Mesodermal cell (in vitro differentiated cells): ENCODE measurements at regions not wholly inside any gene's neighbourhood (a gene's known extent, or its start where the extent isn't known, plus 50 kb on each side); places are given as distances from the start of the nearest gene placed in this dataset.

Experiments
- H3K27ac ChIP-seq: 2 replicates; pipeline ENCODE4 v1.7.0; 2013; ENCODE audit warnings: mild to moderate bottlenecking, low read depth, low read length, moderate library complexity; ENCODE audit not compliant: severe bottlenecking
- H3K36me3 ChIP-seq: 2 replicates; pipeline ENCODE4 v1.7.1; 2013; ENCODE audit warnings: mild to moderate bottlenecking, low read length, moderate library complexity; ENCODE audit not compliant: control insufficient read depth, insufficient read depth
- H3K4me1 ChIP-seq: one replicate; pipeline ENCODE4 v1.7.1; 2013; ENCODE audit warnings: mild to moderate bottlenecking, low read length; ENCODE audit not compliant: insufficient read depth, control insufficient read depth, poor library complexity, severe bottlenecking
- H3K4me3 ChIP-seq: 2 replicates; pipeline ENCODE4 v1.7.0; 2013; ENCODE audit warnings: low read length, control low read depth, mild to moderate bottlenecking; ENCODE audit not compliant: insufficient read depth, poor library complexity, severe bottlenecking; ENCODE audit errors: extremely low read depth
- H3K9me3 ChIP-seq: 2 replicates; pipeline ENCODE4 v1.7.1; 2013; ENCODE audit warnings: mild to moderate bottlenecking, low read length, moderate library complexity; ENCODE audit not compliant: control insufficient read depth
- WGBS, 2 experiments: methylation state at CpG; one replicate each; pipeline ENCODE4 v1.1.5; 2013; ENCODE audit warnings: missing lambda C conversion rate in 2 of 2; ENCODE audit not compliant: insufficient coverage in 2 of 2; 5-methylcytosine and 5-hydroxymethylcytosine counted together

- H3K27ac ChIP-seq = no peak overlapping the region
- H3K4me1 ChIP-seq = no peaks in the 10 kb centered on the region
- WGBS, 2 experiments = 69 to 70% methylated on average over 7 to 13 of the region's 14 CpGs
- no peaks in the 10 kb centered on the region for H3K9me3 ChIP-seq
- H3K36me3 ChIP-seq = no peaks in the 10 kb centered on the region
- H3K4me3 ChIP-seq = no peak overlapping the region
These were observed 273.9 kb upstream of the MIS18BP1 start for GRCh38 chr14:45526715-45527549.

GRCh38 chr14:45519766-45520165, 266.8 kb upstream of the MIS18BP1 start:
- Histone ChIP-seq H3K9me3 (no peaks in the 10 kb centered on the region), H3K4me3 (no peak overlapping the region), H3K4me1 (no peaks in the 10 kb centered on the region), H3K27ac (no peak overlapping the region), H3K36me3 (no peaks in the 10 kb centered on the region)
- WGBS, 2 experiments = no CpG with 5 or more reads among the region's 1 CpG

GRCh38 chr14:45492876-45493275, 239.9 kb upstream of the MIS18BP1 start:
- no peak overlapping the region for H3K4me3 ChIP-seq
- no peaks in the 10 kb centered on the region for H3K36me3 ChIP-seq
- WGBS, 2 experiments = 78 to 81% methylated on average over 4 of the region's 4 CpGs
- no peak overlapping the region for H3K27ac ChIP-seq
- no peaks in the 10 kb centered on the region for H3K4me1 ChIP-seq
- H3K9me3 ChIP-seq = no peaks in the 10 kb centered on the region

GRCh38 chr14:45491914-45492313, 238.9 kb upstream of the MIS18BP1 start:
- 88 to 90% methylated on average over 3 of the region's 3 CpGs for WGBS, 2 experiments
- Histone ChIP-seq H3K9me3 (peaks cover 4% of the 10 kb centered on the region), H3K4me3 (no peak overlapping the region), H3K36me3 (no peaks in the 10 kb centered on the region), H3K4me1 (no peaks in the 10 kb centered on the region), H3K27ac (no peak overlapping the region)

GRCh38 chr14:45486599-45486998, 233.6 kb upstream of the MIS18BP1 start:
- H3K9me3 ChIP-seq = peaks cover 4% of the 10 kb centered on the region
- H3K4me3 ChIP-seq = no peak overlapping the region
- no peaks in the 10 kb centered on the region for H3K36me3 ChIP-seq
- 100% methylated on average over 1 of the region's 1 CpG; no CpG with 5 or more reads in 1 of the 2 experiments for WGBS, 2 experiments
- H3K27ac ChIP-seq = no peak overlapping the region
- H3K4me1 ChIP-seq = no peaks in the 10 kb centered on the region

GRCh38 chr14:45467023-45467422, 214.0 kb upstream of the MIS18BP1 start:
- Histone ChIP-seq H3K36me3 (no peaks in the 10 kb centered on the region), H3K4me1 (no peaks in the 10 kb centered on the region), H3K27ac (no peak overlapping the region), H3K9me3 (no peaks in the 10 kb centered on the region), H3K4me3 (no peak overlapping the region)
- 83% methylated on average over 1 of the region's 1 CpG; no CpG with 5 or more reads in 1 of the 2 experiments for WGBS, 2 experiments

- 60% methylated on average over 1 of the region's 1 CpG; no CpG with 5 or more reads in 1 of the 2 experiments for WGBS, 2 experiments
- no peaks in the 10 kb centered on the region for H3K9me3 ChIP-seq
- H3K4me3 ChIP-seq = no peak overlapping the region
- H3K36me3 ChIP-seq = no peaks in the 10 kb centered on the region
- H3K4me1 ChIP-seq = no peaks in the 10 kb centered on the region
- no peak overlapping the region for H3K27ac ChIP-seq
These were observed 181.2 kb upstream of the MIS18BP1 start for GRCh38 chr14:45434221-45434620.

- Histone ChIP-seq H3K27ac (no peak overlapping the region), H3K9me3 (no peaks in the 10 kb centered on the region), H3K4me1 (no peaks in the 10 kb centered on the region), H3K36me3 (no peaks in the 10 kb centered on the region), H3K4me3 (no peak overlapping the region)
- WGBS, 2 experiments = 0% methylated on average over 1 of the region's 2 CpGs; no CpG with 5 or more reads in 1 of the 2 experiments
These were observed 173.8 kb upstream of the MIS18BP1 start for GRCh38 chr14:45426685-45427282.

GRCh38 chr14:45406942-45407341, 153.9 kb upstream of the MIS18BP1 start:
- no peak overlapping the region for H3K4me3 ChIP-seq
- 82% methylated on average over 1 of the region's 2 CpGs; no CpG with 5 or more reads in 1 of the 2 experiments for WGBS, 2 experiments
- H3K36me3 ChIP-seq = no peaks in the 10 kb centered on the region
- no peaks in the 10 kb centered on the region for H3K4me1 ChIP-seq
- H3K9me3 ChIP-seq = no peaks in the 10 kb centered on the region
- no peak overlapping the region for H3K27ac ChIP-seq

GRCh38 chr14:45400950-45401640, 148.1 kb upstream of the MIS18BP1 start:
- H3K4me1 ChIP-seq = no peaks in the 10 kb centered on the region
- H3K27ac ChIP-seq = no peak overlapping the region
- no peaks in the 10 kb centered on the region for H3K9me3 ChIP-seq
- H3K4me3 ChIP-seq = no peak overlapping the region
- WGBS, 2 experiments = 43% methylated on average over 1 of the region's 4 CpGs; no CpG with 5 or more reads in 1 of the 2 experiments
- no peaks in the 10 kb centered on the region for H3K36me3 ChIP-seq
